Upper lobe of left lung (tissue), 6 donors: ENCODE measurements at regions not wholly inside any gene's neighbourhood (a gene's known extent, or its start where the extent isn't known, plus 50 kb on each side); places are given as distances from the start of the nearest gene placed in this dataset.

Experiments used
- ATAC-seq, 2 donors: fragments of 200-7000 bp; cut with Tn5 transposase; one replicate each; pipeline ENCODE4 v1.9.1; 2022; ENCODE audit warnings: mild to moderate bottlenecking in 2 of 2, moderate library complexity in 2 of 2; ENCODE audit not compliant: low FRiP score in 2 of 2
- DNase-seq, 2 donors: peaks; one replicate each; pipeline ENCODE4 v3.0.0-alpha.2; 2019 to 2020
- H3K27ac ChIP-seq, 4 donors: fragments of 200-600 bp; sonication (generic); one replicate each; pipeline ENCODE4 v1.5.1; 2016 to 2019
- H3K27me3 ChIP-seq, 4 donors: fragments of 200-600 bp; sonication (generic); one replicate each; pipeline ENCODE4 v1.5.1; 2017 to 2019
- H3K36me3 ChIP-seq, 4 donors: fragments of 200-600 bp; sonication (generic); one replicate each; pipeline ENCODE4 v1.5.1; 2016 to 2019
- H3K4me1 ChIP-seq, 4 donors: fragments of 200-600 bp; sonication (generic); one replicate each; pipeline ENCODE4 v1.5.1; 2018 to 2019
- H3K4me3 ChIP-seq, 4 donors: fragments of 200-600 bp; sonication (generic); one replicate each; pipeline ENCODE4 v1.5.1; 2017 to 2019; ENCODE audit warnings: mild to moderate bottlenecking in 2 of 4, moderate library complexity in 1 of 4
- H3K9me3 ChIP-seq, 4 donors: fragments of 200-600 bp; sonication (generic); one replicate each; pipeline ENCODE4 v1.5.1; 2018 to 2019
- CTCF ChIP-seq, 6 experiments: fragments of 450-650 bp in 4 of 6; fragments of 200-600 bp in 2 of 6; sonication (generic) in 2 of 6; IDR thresholded peaks; one replicate each; pipeline ENCODE4 v1.5.1; 2016 to 2019; ENCODE audit warnings: antibody characterized with exemption in 6 of 6
- EP300 ChIP-seq, 4 donors: sonication (generic); formaldehyde crosslinking; IDR thresholded peaks; one replicate each; pipeline ENCODE4 v1.5.1; 2017; ENCODE audit warnings: antibody characterized with exemption in 4 of 4, control low read depth in 2 of 4
- POLR2A ChIP-seq, 4 donors: fragments of 450-650 bp; IDR thresholded peaks; one replicate each; pipeline ENCODE4 v1.5.1; 2016 to 2017; ENCODE audit warnings: antibody characterized with exemption in 4 of 4, mild to moderate bottlenecking in 2 of 4
- POLR2AphosphoS5 ChIP-seq, 2 donors: sonication (generic); formaldehyde crosslinking; IDR thresholded peaks; one replicate each; pipeline ENCODE4 v1.5.1; 2017; ENCODE audit warnings: antibody characterized with exemption in 2 of 2
- WGBS, 2 donors: methylation state at CpG; one replicate each; pipeline ENCODE4 v1.1.5; 2017 to 2018; 5-methylcytosine and 5-hydroxymethylcytosine counted together
- donor health status: DM: no; HTN: no; CAD: no; lungs with moderate emphysema.
- donor health status: DM: no; HTN: yes; CAD: no; lungs with severe emphysema.

GRCh38 chr5:154614125-154614524, 136.1 kb upstream of the HAND1 start:
- WGBS, 2 donors, result 90 to 95% methylated on average over 1 of the region's 1 CpG
- ATAC-seq (no peak), DNase-seq (no peak)
- no peak for TF ChIP-seq EP300 (IDR thresholded peaks at IDR 0.05)
- TF ChIP-seq POLR2A (IDR thresholded peaks at IDR 0.05), result no peak
- TF ChIP-seq POLR2AphosphoS5 (IDR thresholded peaks at IDR 0.05), result no peak
- no peak for TF ChIP-seq CTCF (IDR thresholded peaks at IDR 0.05)
- Histone ChIP-seq H3K36me3 (no peaks in the 10 kb centered on the region), H3K4me3 (no peak overlapping the region), H3K4me1 (peaks cover 11 to 16% (median 15%) of the 10 kb centered on the region in 4 donors), H3K27ac (no peak overlapping the region), H3K9me3 (no peaks in the 10 kb centered on the region), H3K27me3 (peaks cover 0 to 12% (median 7%) of the 10 kb centered on the region in 4 donors)

GRCh38 chr5:154612666-154613065, 134.6 kb upstream of the HAND1 start:
- no peak for TF ChIP-seq POLR2AphosphoS5 (IDR thresholded peaks at IDR 0.05)
- no peak for TF ChIP-seq EP300 (IDR thresholded peaks at IDR 0.05)
- no peak for TF ChIP-seq CTCF (IDR thresholded peaks at IDR 0.05)
- no peak for TF ChIP-seq POLR2A (IDR thresholded peaks at IDR 0.05)
- no peaks in the 10 kb centered on the region for H3K9me3 ChIP-seq
- H3K27ac ChIP-seq, result no peak overlapping the region
- no peak overlapping the region for H3K4me3 ChIP-seq
- 86 to 88% methylated on average over 5 of the region's 5 CpGs for WGBS, 2 donors
- H3K36me3 ChIP-seq, result no peaks in the 10 kb centered on the region
- ATAC-seq (no peak), DNase-seq (no peak)
- peaks cover 11 to 18% (median 15%) of the 10 kb centered on the region in 4 donors for H3K4me1 ChIP-seq
- peaks cover 0 to 12% (median 7%) of the 10 kb centered on the region in 4 donors for H3K27me3 ChIP-seq

GRCh38 chr5:154611341-154611767, 133.3 kb upstream of the HAND1 start:
- H3K27ac ChIP-seq, result no peak overlapping the region
- WGBS, 2 donors, result 9 to 13% methylated on average over 19 to 23 of the region's 23 CpGs
- peak overlapping the region in 3 of 4 donors; percentile 19 to 43 (median 37) for H3K4me3 ChIP-seq
- H3K9me3 ChIP-seq, result no peaks in the 10 kb centered on the region
- no peak for TF ChIP-seq EP300 (IDR thresholded peaks at IDR 0.05)
- no peak for TF ChIP-seq CTCF (IDR thresholded peaks at IDR 0.05)
- ATAC-seq (peak in 1 of 2 donors; percentile 50), DNase-seq (peak in 1 of 2 donors; percentile 76)
- peaks cover 11 to 18% (median 15%) of the 10 kb centered on the region in 4 donors for H3K4me1 ChIP-seq
- H3K27me3 ChIP-seq, result peaks cover 0 to 12% (median 7%) of the 10 kb centered on the region in 4 donors
- H3K36me3 ChIP-seq, result no peaks in the 10 kb centered on the region

GRCh38 chr5:154610321-154611154, 132.5 kb upstream of the HAND1 start:
- peaks cover 11 to 18% (median 15%) of the 10 kb centered on the region in 4 donors for H3K4me1 ChIP-seq
- DNase-seq (peak; percentile 80 to 90), ATAC-seq (peak; percentile 90 to 92)
- no peaks in the 10 kb centered on the region for H3K36me3 ChIP-seq
- WGBS, 2 donors, result 3% methylated on average over 37 to 43 of the region's 50 CpGs
- no peaks in the 10 kb centered on the region for H3K9me3 ChIP-seq
- H3K4me3 ChIP-seq, result peak overlapping the region in 3 of 4 donors; percentile 19 to 43 (median 37)
- no peak overlapping the region for H3K27ac ChIP-seq
- H3K27me3 ChIP-seq, result peaks cover 0 to 12% (median 7%) of the 10 kb centered on the region in 4 donors
- no peak for TF ChIP-seq EP300 (IDR thresholded peaks at IDR 0.05)
- TF ChIP-seq CTCF (IDR thresholded peaks at IDR 0.05), result peak; percentile 77 to 97 (median 85)
- TF ChIP-seq POLR2A (IDR thresholded peaks at IDR 0.05), result no peak
- TF ChIP-seq POLR2AphosphoS5 (IDR thresholded peaks at IDR 0.05), result no peak
